IMR-90 (cell line): ENCODE measurements at regions not wholly inside any gene's neighbourhood (a gene's known extent, or its start where the extent isn't known, plus 50 kb on each side); places are given as distances from the start of the nearest gene placed in this dataset.

Experiments used
- CTCF ChIP-seq: conservative IDR thresholded peaks from 2 replicates; pipeline ENCODE4 v1.5.1; 2012; ENCODE audit warnings: mild to moderate bottlenecking, low read depth, low read length, improper control_type of control experiment
- POLR2A ChIP-seq: IDR thresholded peaks from 2 replicates; pipeline ENCODE4 v1.6.1; 2012; ENCODE audit warnings: mild to moderate bottlenecking, low read depth, low read length
- RAD21 ChIP-seq: IDR thresholded peaks from 2 replicates; pipeline ENCODE4 v1.6.1; 2012; ENCODE audit warnings: low read length, improper control_type of control experiment

GRCh38 chr10:43854007-43854406, 205.3 kb upstream of the ZNF32 start:
- TF ChIP-seq CTCF = no peak
- TF ChIP-seq RAD21 = no peak
- TF ChIP-seq POLR2A = no peak
